Testis (tissue), 2 donors: ENCODE measurements at regions not wholly inside any gene's neighbourhood (a gene's known extent, or its start where the extent isn't known, plus 50 kb on each side); places are given as distances from the start of the nearest gene placed in this dataset.

Experiments
- POLR2A ChIP-seq: fragments of 450-650 bp; IDR thresholded peaks from one replicate; pipeline ENCODE4 v1.6.1; 2017; ENCODE audit warnings: antibody characterized with exemption, mild to moderate bottlenecking, moderate library complexity
- TF ChIP-seq, protein P1 (sequence below), 3 experiments: fragments of 450-650 bp in 2 of 3; fragments of 200-600 bp in 1 of 3; sonication (generic) in 1 of 3; IDR thresholded peaks; one replicate each; pipeline ENCODE4 v1.5.1; 2016 to 2019; ENCODE audit warnings: antibody characterized with exemption in 3 of 3, mild to moderate bottlenecking in 2 of 3, moderate library complexity in 1 of 3

DNA sequence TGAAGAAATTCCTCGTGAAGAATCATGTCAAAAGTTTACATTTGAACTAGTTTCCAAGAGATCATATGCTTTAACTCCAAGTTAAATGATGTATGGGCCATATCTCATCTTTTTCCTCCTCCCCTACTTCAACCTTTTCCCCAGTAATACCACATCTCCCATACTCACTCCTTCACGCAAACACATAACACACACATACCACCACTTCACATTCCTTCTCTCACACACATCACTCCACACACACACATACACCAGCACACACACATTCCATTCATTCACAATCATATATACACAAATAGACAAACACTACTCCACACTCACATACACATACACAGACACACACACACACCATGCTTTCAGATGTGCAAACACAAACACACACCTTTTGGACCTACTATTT lies 769.0 kb upstream of the NR2F2 start:
- TF ChIP-seq, protein P1, sequence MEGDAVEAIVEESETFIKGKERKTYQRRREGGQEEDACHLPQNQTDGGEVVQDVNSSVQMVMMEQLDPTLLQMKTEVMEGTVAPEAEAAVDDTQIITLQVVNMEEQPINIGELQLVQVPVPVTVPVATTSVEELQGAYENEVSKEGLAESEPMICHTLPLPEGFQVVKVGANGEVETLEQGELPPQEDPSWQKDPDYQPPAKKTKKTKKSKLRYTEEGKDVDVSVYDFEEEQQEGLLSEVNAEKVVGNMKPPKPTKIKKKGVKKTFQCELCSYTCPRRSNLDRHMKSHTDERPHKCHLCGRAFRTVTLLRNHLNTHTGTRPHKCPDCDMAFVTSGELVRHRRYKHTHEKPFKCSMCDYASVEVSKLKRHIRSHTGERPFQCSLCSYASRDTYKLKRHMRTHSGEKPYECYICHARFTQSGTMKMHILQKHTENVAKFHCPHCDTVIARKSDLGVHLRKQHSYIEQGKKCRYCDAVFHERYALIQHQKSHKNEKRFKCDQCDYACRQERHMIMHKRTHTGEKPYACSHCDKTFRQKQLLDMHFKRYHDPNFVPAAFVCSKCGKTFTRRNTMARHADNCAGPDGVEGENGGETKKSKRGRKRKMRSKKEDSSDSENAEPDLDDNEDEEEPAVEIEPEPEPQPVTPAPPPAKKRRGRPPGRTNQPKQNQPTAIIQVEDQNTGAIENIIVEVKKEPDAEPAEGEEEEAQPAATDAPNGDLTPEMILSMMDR (IDR thresholded peaks at IDR 0.05): no peak
- no peak for TF ChIP-seq POLR2A
